ENCODE measurements at regions not wholly inside any gene's neighbourhood (a gene's known extent, or its start where the extent isn't known, plus 50 kb on each side); places are given as distances from the start of the nearest gene placed in this dataset.

DNA sequence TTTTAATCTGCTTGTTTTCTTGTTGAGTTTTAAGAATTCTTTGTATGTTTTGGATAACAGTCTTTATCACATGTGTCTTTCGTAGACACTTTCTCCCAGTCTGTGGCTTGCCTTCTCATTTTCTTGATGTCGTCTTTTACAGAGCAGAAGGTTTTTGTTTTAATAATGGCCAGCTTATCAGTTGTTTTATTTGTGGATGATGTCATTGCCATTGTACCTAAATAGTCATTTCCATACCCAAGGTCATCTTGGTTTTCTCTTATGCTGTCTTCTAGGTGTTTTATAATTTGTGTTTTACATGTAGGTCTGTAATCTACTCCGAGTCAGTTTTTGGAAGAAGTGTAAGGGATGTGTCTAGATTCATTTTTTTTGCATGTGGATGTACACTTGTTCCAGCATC lies 159.6 kb upstream of the NUDT6 start:
- no peaks in the 10 kb centered on the region for H3K9me3 Mint-ChIP-seq (ENCODE audit: unreplicated experiment)
- no peaks in the 10 kb centered on the region for H3K36me3 Mint-ChIP-seq (ENCODE audit: unreplicated experiment)
- TF ChIP-seq, protein P1, sequence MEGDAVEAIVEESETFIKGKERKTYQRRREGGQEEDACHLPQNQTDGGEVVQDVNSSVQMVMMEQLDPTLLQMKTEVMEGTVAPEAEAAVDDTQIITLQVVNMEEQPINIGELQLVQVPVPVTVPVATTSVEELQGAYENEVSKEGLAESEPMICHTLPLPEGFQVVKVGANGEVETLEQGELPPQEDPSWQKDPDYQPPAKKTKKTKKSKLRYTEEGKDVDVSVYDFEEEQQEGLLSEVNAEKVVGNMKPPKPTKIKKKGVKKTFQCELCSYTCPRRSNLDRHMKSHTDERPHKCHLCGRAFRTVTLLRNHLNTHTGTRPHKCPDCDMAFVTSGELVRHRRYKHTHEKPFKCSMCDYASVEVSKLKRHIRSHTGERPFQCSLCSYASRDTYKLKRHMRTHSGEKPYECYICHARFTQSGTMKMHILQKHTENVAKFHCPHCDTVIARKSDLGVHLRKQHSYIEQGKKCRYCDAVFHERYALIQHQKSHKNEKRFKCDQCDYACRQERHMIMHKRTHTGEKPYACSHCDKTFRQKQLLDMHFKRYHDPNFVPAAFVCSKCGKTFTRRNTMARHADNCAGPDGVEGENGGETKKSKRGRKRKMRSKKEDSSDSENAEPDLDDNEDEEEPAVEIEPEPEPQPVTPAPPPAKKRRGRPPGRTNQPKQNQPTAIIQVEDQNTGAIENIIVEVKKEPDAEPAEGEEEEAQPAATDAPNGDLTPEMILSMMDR (IDR thresholded peaks at IDR 0.05; ENCODE audit: partially characterized antibody, unreplicated experiment), result no peak
- H3K4me3 Mint-ChIP-seq (ENCODE audit: unreplicated experiment), result no peak overlapping the region
- peaks cover 4% of the 10 kb centered on the region for H3K4me1 Mint-ChIP-seq (ENCODE audit: low read depth, unreplicated experiment)
- no peak overlapping the region for H3K27ac Mint-ChIP-seq (ENCODE audit: unreplicated experiment)
- no peak for DNase-seq
- no peaks in the 10 kb centered on the region for H3K27me3 Mint-ChIP-seq (ENCODE audit: unreplicated experiment)

DNA sequence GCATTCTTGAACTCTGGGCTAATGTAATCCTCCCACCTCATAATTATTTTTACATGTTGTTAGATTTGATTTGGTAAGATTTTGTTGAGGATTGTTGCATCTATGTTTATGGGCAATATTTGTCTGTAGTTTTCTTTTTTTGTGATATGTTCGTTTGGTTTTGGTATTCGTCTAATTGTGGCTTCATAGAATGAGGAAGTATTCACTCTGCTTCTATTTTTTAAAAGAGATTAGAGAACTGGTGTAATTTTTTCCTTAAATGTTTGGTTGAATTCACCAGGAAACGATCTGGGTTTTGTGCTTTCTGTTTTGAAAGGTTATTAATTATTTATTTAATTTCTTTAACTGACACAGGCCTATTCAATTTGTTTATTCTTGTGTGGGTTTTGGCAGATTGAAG lies 161.2 kb upstream of the NUDT6 start:
- Mint-ChIP-seq H3K27me3 (ENCODE audit: unreplicated experiment) (no peaks in the 10 kb centered on the region), H3K27ac (ENCODE audit: unreplicated experiment) (no peak overlapping the region), H3K36me3 (ENCODE audit: unreplicated experiment) (no peaks in the 10 kb centered on the region), H3K9me3 (ENCODE audit: unreplicated experiment) (no peaks in the 10 kb centered on the region), H3K4me1 (ENCODE audit: low read depth, unreplicated experiment) (peaks cover 1% of the 10 kb centered on the region), H3K4me3 (ENCODE audit: unreplicated experiment) (no peak overlapping the region)
- no peak for DNase-seq
- TF ChIP-seq, protein P1 (IDR thresholded peaks at IDR 0.05; ENCODE audit: partially characterized antibody, unreplicated experiment), result no peak

DNA sequence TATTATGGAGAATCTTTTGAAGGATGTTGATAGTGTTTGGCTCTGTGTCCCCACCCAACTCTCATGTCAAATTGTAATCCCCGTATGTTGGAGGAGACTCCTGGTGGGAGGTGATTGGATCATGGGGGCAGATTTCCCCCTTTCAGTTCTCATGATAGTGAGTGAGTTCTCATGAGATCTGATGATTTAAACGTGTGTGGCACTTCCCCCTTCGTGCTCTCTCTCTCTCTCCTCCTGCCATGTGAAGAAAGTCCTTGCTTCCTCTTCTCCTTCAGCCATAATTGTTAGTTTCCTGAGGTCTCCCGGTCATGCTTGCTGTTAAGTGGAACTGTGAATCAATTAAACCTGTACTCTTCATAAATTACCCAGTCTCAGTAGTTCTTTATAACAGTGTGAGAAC lies 166.1 kb upstream of the NUDT6 start:
- Mint-ChIP-seq H3K4me3 (ENCODE audit: unreplicated experiment) (no peak overlapping the region), H3K36me3 (ENCODE audit: unreplicated experiment) (no peaks in the 10 kb centered on the region), H3K27me3 (ENCODE audit: unreplicated experiment) (no peaks in the 10 kb centered on the region), H3K27ac (ENCODE audit: unreplicated experiment) (no peak overlapping the region), H3K4me1 (ENCODE audit: low read depth, unreplicated experiment) (peaks cover 1% of the 10 kb centered on the region), H3K9me3 (ENCODE audit: unreplicated experiment) (no peaks in the 10 kb centered on the region)
- no peak for DNase-seq
- TF ChIP-seq, protein P1 (IDR thresholded peaks at IDR 0.05; ENCODE audit: partially characterized antibody, unreplicated experiment), result no peak

DNA sequence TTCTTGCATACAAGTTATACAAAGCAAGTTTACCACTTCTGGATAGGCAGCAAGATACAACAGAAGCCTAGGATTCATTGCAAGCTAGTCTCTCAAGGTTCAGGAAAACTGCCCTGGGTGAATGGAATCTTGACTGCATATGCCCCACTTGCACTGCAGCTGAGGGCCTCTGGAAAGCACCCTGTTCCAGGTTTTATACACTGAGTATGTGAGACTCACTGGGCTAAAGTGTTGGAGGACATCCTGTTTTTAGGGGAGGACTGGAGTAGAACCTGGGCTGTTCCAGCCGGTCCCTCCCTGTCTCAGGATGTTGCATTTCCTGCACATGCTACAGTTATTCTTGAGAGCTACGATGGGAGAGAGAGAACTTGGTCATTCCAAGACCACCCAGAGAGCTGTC lies 168.5 kb upstream of the NUDT6 start:
- Mint-ChIP-seq H3K27ac (ENCODE audit: unreplicated experiment) (no peak overlapping the region), H3K4me1 (ENCODE audit: low read depth, unreplicated experiment) (peaks cover 3% of the 10 kb centered on the region), H3K4me3 (ENCODE audit: unreplicated experiment) (no peak overlapping the region), H3K9me3 (ENCODE audit: unreplicated experiment) (no peaks in the 10 kb centered on the region), H3K36me3 (ENCODE audit: unreplicated experiment) (no peaks in the 10 kb centered on the region), H3K27me3 (ENCODE audit: unreplicated experiment) (no peaks in the 10 kb centered on the region)
- no peak for DNase-seq
- TF ChIP-seq, protein P1 (IDR thresholded peaks at IDR 0.05; ENCODE audit: partially characterized antibody, unreplicated experiment), result no peak

DNA sequence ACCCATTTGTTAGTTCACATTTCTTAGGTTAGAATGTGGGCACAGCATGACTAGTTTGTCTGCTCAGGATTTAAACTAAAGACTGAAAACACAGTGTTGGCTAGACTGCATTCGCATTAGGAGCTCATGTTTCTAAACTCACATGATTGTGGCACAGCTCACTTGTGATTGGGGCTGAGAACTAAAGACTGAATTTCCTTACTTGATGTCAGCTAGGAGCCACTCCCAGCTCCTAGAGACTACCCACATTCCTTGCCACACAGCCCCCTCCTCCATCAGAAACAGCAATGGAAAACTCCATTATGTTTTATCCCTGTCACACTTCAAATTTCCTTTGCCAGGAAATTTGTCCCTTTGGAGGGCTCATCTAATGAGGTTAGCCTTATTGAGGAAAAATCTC lies 170.2 kb upstream of the NUDT6 start:
- Mint-ChIP-seq H3K9me3 (ENCODE audit: unreplicated experiment) (no peaks in the 10 kb centered on the region), H3K27me3 (ENCODE audit: unreplicated experiment) (no peaks in the 10 kb centered on the region)
- no peak for DNase-seq

More for the DNA sequence above, 170.2 kb upstream of the NUDT6 start:
- Mint-ChIP-seq H3K27ac (ENCODE audit: unreplicated experiment) (no peak overlapping the region), H3K36me3 (ENCODE audit: unreplicated experiment) (no peaks in the 10 kb centered on the region), H3K4me1 (ENCODE audit: low read depth, unreplicated experiment) (peaks cover 4% of the 10 kb centered on the region), H3K4me3 (ENCODE audit: unreplicated experiment) (no peak overlapping the region)
- TF ChIP-seq, protein P1 (IDR thresholded peaks at IDR 0.05; ENCODE audit: partially characterized antibody, unreplicated experiment), result no peak
